NCI-H1694 treated with DMSO at 0.1 percent for 48 hours (cell line): ENCODE measurements at regions not wholly inside any gene's neighbourhood (a gene's known extent, or its start where the extent isn't known, plus 50 kb on each side); places are given as distances from the start of the nearest gene placed in this dataset.

Source experiments
- DNase-seq: peaks from one replicate; lab custom pipeline; 2025; lab: John Stamatoyannopoulos, UW

- DNase-seq, result no peak
Observed at GRCh38 chr22:34159491-34159890, 239.2 kb upstream of the LARGE1 start.

- DNase-seq, result no peak
Observed at GRCh38 chr22:34160141-34160783, 240.0 kb upstream of the LARGE1 start.

GRCh38 chr22:34161431-34162123 lies 241.3 kb upstream of the LARGE1 start:
- no peak for DNase-seq

- no peak for DNase-seq
Observed at GRCh38 chr22:34198976-34199375, 278.7 kb upstream of the LARGE1 start.

- DNase-seq, result no peak
Observed at GRCh38 chr22:34210301-34210700, 290.0 kb upstream of the LARGE1 start.

GRCh38 chr22:34214372-34214771 lies 294.1 kb upstream of the LARGE1 start:
- DNase-seq, result no peak

- no peak for DNase-seq
Observed at GRCh38 chr22:34225278-34225677, 305.0 kb upstream of the LARGE1 start.

GRCh38 chr22:34236527-34236926 lies 316.3 kb upstream of the LARGE1 start:
- DNase-seq, result no peak

GRCh38 chr22:34239421-34239820 lies 319.1 kb upstream of the LARGE1 start:
- DNase-seq, result no peak

GRCh38 chr22:34243023-34243422 lies 322.7 kb upstream of the LARGE1 start:
- DNase-seq, result no peak

- no peak for DNase-seq
Observed at GRCh38 chr22:34255042-34255441, 334.8 kb upstream of the LARGE1 start.

GRCh38 chr22:34278121-34278520 lies 357.8 kb upstream of the LARGE1 start:
- DNase-seq, result no peak

- no peak for DNase-seq
Observed at GRCh38 chr22:34281738-34282137, 361.5 kb upstream of the LARGE1 start.

- no peak for DNase-seq
Observed at GRCh38 chr22:34283844-34284243, 363.6 kb upstream of the LARGE1 start.

GRCh38 chr22:34293324-34293723 lies 373.0 kb upstream of the LARGE1 start:
- DNase-seq, result no peak

GRCh38 chr22:34294476-34294875 lies 374.2 kb upstream of the LARGE1 start:
- no peak for DNase-seq

- no peak for DNase-seq
Observed at GRCh38 chr22:34294986-34295385, 374.7 kb upstream of the LARGE1 start.

GRCh38 chr22:34296461-34296860 lies 376.2 kb upstream of the LARGE1 start:
- DNase-seq, result no peak

- no peak for DNase-seq
Observed at GRCh38 chr22:34297536-34298120, 377.4 kb upstream of the LARGE1 start.

GRCh38 chr22:34299496-34299895 lies 379.2 kb upstream of the LARGE1 start:
- no peak for DNase-seq

GRCh38 chr22:34301569-34301968 lies 381.3 kb upstream of the LARGE1 start:
- DNase-seq, result no peak

GRCh38 chr22:34303656-34304055 lies 383.4 kb upstream of the LARGE1 start:
- DNase-seq, result no peak

GRCh38 chr22:34306361-34306760 lies 386.1 kb upstream of the LARGE1 start:
- DNase-seq, result no peak

- DNase-seq, result no peak
Observed at GRCh38 chr22:34308101-34308500, 387.8 kb upstream of the LARGE1 start.
